SK-N-MC (cell line): ENCODE measurements at regions not wholly inside any gene's neighbourhood (a gene's known extent, or its start where the extent isn't known, plus 50 kb on each side); places are given as distances from the start of the nearest gene placed in this dataset.

Experiments used
- EZH2 ChIP-seq: fragments of 200-600 bp; sonication (generic); IDR thresholded peaks from one replicate; pipeline ENCODE4 v1.6.1; 2017; ENCODE audit warnings: antibody characterized with exemption
- POLR2AphosphoS5 ChIP-seq: IDR thresholded peaks from 2 replicates; pipeline ENCODE4 v1.6.1; 2012; ENCODE audit warnings: mild to moderate bottlenecking, low read depth, low read length, borderline replicate concordance

- TF ChIP-seq POLR2AphosphoS5 = no peak
- TF ChIP-seq EZH2 = no peak
Observed at GRCh38 chr2:235187806-235188205, 236.0 kb downstream of the SH3BP4 start.
